Endothelial cell of umbilical vein (primary cell): ENCODE measurements at regions not wholly inside any gene's neighbourhood (a gene's known extent, or its start where the extent isn't known, plus 50 kb on each side); places are given as distances from the start of the nearest gene placed in this dataset.

Source experiments
- BruUV-seq: library from RNA; stranded (reverse); fragments of 400-500 nt; replicated peaks from 2 replicates; lab custom pipeline; 2021; lab: Mats Ljungman, UMichigan
- CTCF ChIA-PET: fragments of 300-600, 350-600 bp; sonication (Branson Sonifier 250); formaldehyde crosslinking; loops from one replicate; lab custom pipeline; 2021; ENCODE audit warnings: antibody characterized with exemption, inconsistent platforms; lab: Charles Lee
- POLR2A ChIA-PET: fragments of 300-600, 350-600 bp; sonication (Branson Sonifier 250); formaldehyde crosslinking; loops from one replicate; lab custom pipeline; 2021; ENCODE audit warnings: antibody characterized with exemption, inconsistent platforms; lab: Charles Lee
- DNase-seq: peaks from one replicate; pipeline ENCODE4 v3.0.0-alpha.2; 2011; ENCODE audit warnings: low read depth, low spot score
- FAIRE-seq: peaks from 2 replicates; lab custom pipeline; 2011; peaks lifted over from hg19 to GRCh38; lab: Jason Lieb, UNC
- H2AFZ ChIP-seq: 2 replicates; pipeline ENCODE4 v1.6.0; 2012; ENCODE audit warnings: low read depth, low read length, control low read depth, inconsistent platforms
- H3K27ac ChIP-seq: 2 replicates; pipeline ENCODE4 v1.5.1; 2011; ENCODE audit warnings: low read depth, mild to moderate bottlenecking, control low read depth, low read length, moderate library complexity; ENCODE audit not compliant: insufficient read depth
- H3K27me3 ChIP-seq, 2 experiments: 2 replicates each; pipeline versions ENCODE4 v1.6.0 to v1.6.1; 2011; ENCODE audit warnings: low read length in 2 of 2, mixed read lengths in 1 of 2; ENCODE audit not compliant: control insufficient read depth in 2 of 2, insufficient read depth in 2 of 2
- H3K36me3 ChIP-seq, 2 experiments: 2 replicates in 1 of 2; 3 replicates in 1 of 2; pipeline ENCODE4 v1.5.1; 2011; ENCODE audit warnings: low read length in 2 of 2, mild to moderate bottlenecking in 1 of 2, moderate library complexity in 1 of 2; ENCODE audit not compliant: control insufficient read depth in 2 of 2, insufficient read depth in 2 of 2; ENCODE audit errors: extremely low read depth in 1 of 2
- H3K4me1 ChIP-seq: 3 replicates; pipeline ENCODE4 v1.5.1; 2011; ENCODE audit warnings: mild to moderate bottlenecking, low read length; ENCODE audit not compliant: control insufficient read depth, insufficient read depth; ENCODE audit errors: extremely low read depth
- H3K4me2 ChIP-seq: 2 replicates; pipeline ENCODE4 v1.6.1; 2011; ENCODE audit warnings: low read length, control low read depth, mixed read lengths; ENCODE audit not compliant: insufficient read depth
- H3K4me3 ChIP-seq, 3 experiments: fragments of 200-600 bp in 1 of 3; sonication (generic), shearing (Covaris generic) in 1 of 3; replicated peaks in 1 of 3; 2 replicates each; pipeline ENCODE4 v1.5.1; 2011 to 2016; ENCODE audit warnings: control low read depth in 3 of 3, low read length in 3 of 3, mild to moderate bottlenecking in 2 of 3, inconsistent platforms in 1 of 3, low read depth in 1 of 3, moderate library complexity in 1 of 3; ENCODE audit not compliant: insufficient read depth in 1 of 3
- H3K79me2 ChIP-seq: 2 replicates; pipeline ENCODE4 v1.6.0; 2012; ENCODE audit warnings: low read length, inconsistent platforms; ENCODE audit not compliant: control insufficient read depth, insufficient read depth
- H3K9ac ChIP-seq: replicated peaks from 2 replicates; pipeline ENCODE3; 2011; ENCODE audit warnings: low read length, control low read depth; ENCODE audit not compliant: insufficient read depth; ENCODE audit errors: extremely low read depth
- H3K9me1 ChIP-seq: replicated peaks from 3 replicates; pipeline ENCODE4 v1.6.0; 2011; ENCODE audit warnings: mild to moderate bottlenecking, low read length; ENCODE audit not compliant: control insufficient read depth, insufficient read depth; ENCODE audit errors: extremely low read depth
- H3K9me3 ChIP-seq: replicated peaks from 2 replicates; pipeline ENCODE4 v1.5.1; 2012; ENCODE audit warnings: low read length, inconsistent platforms; ENCODE audit not compliant: control insufficient read depth, insufficient read depth
- H4K20me1 ChIP-seq: replicated peaks from 2 replicates; pipeline ENCODE3; 2011; ENCODE audit warnings: mild to moderate bottlenecking, low read length; ENCODE audit not compliant: control insufficient read depth, insufficient read depth; ENCODE audit errors: extremely low read depth
- EZH2 ChIP-seq: IDR thresholded peaks from 2 replicates; pipeline ENCODE4 v1.6.1; 2012; ENCODE audit warnings: borderline replicate concordance, low read depth, mild to moderate bottlenecking, moderate library complexity, low read length, inconsistent platforms; ENCODE audit not compliant: severe bottlenecking
- FOS ChIP-seq: IDR thresholded peaks from 2 replicates; pipeline ENCODE4 v1.6.1; 2011; ENCODE audit warnings: mild to moderate bottlenecking, low read length, moderate library complexity, borderline replicate concordance; ENCODE audit not compliant: insufficient read depth
- JUN ChIP-seq: IDR thresholded peaks from 2 replicates; pipeline ENCODE4 v1.6.1; 2011; ENCODE audit warnings: borderline replicate concordance, low read depth; ENCODE audit not compliant: insufficient read length, insufficient read depth
- POLR2A ChIP-seq: IDR thresholded peaks from 2 replicates; pipeline ENCODE4 v1.6.1; 2012; ENCODE audit warnings: low read depth, mild to moderate bottlenecking, control low read depth, low read length
- POLR2AphosphoS5 ChIP-seq: IDR thresholded peaks from 2 replicates; pipeline ENCODE4 v1.6.1; 2012; ENCODE audit warnings: low read depth, mild to moderate bottlenecking, control low read depth, low read length, moderate library complexity; ENCODE audit not compliant: insufficient read depth
- dilution Hi-C: fragments of 300-500 bp; cut with MboI; formaldehyde crosslinking; loops from one replicate; pipeline ENCODE4 v1.15.0; 2019; ENCODE audit warnings: low sequenced_read_pairs; ENCODE audit not compliant: extremely low pct_ligation_motif_present
- intact Hi-C: fragments of 100-400 bp; cut with micrococcal nuclease; formaldehyde crosslinking; loops from one replicate; pipeline ENCODE4 v1.10.0; 2022

DNA sequence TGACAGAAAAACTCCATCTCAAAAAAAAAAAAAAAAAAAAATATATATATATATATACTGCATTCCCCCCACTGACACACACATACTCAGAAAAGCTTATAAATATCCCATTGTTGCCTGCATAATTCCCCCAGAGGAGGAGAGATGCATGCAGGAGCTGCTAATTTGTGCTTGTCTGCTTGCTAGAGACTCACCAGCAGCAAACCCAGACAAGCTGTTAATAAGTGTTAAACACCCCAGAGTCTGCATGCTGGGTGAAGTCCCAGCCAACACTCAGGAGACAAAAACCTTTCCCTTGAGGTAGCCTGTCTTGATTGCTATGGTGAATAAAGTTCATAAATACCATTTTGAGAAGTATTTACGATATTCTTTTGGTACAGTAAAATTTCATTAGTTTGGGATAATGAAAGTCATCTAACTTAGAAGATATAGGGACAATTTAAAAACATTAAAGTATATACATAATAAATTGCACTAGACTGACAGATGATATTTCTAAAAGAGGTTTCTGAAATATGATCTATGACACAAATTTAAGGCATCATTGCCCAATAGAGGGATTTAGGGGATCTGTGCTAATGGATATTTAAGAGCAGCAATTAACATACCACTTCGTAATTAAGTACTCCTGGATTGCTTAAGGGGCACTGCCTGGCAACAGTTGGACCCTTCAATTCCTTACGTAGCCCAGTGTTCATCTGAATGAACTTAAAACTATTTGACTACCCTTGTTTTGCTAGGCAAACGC lies 400.0 kb upstream of the C2CD4B start:
- Histone ChIP-seq H3K9me3 (no peaks in the 10 kb centered on the region), H3K4me2 (no peak overlapping the region), H3K9ac (no peak overlapping the region), H3K27ac (no peak overlapping the region), H3K27me3 (peaks cover 0 to 6% of the 10 kb centered on the region in 2 experiments), H3K9me1 (no peaks in the 10 kb centered on the region), H3K79me2 (no peaks in the 10 kb centered on the region), H3K36me3 (no peaks in the 10 kb centered on the region), H2AFZ (no peak overlapping the region), H3K4me1 (no peaks in the 10 kb centered on the region), H3K4me3 (no peak overlapping the region), H4K20me1 (no peaks in the 10 kb centered on the region)
- FAIRE-seq (no peak), DNase-seq (no peak)
- TF ChIP-seq EZH2: no peak
- dilution Hi-C loops (no loop called here), intact Hi-C loops (no loop called here)
- ChIA-PET CTCF (interaction anchor here (1.3 to 1.4 kb wide), 2 partner anchors 12 to 14 kb away, joined by 3 to 5 read pairs; no protein-coding TSS in a partner anchor), POLR2A (no interaction called here)
- no TSS peak for BruUV-seq

DNA sequence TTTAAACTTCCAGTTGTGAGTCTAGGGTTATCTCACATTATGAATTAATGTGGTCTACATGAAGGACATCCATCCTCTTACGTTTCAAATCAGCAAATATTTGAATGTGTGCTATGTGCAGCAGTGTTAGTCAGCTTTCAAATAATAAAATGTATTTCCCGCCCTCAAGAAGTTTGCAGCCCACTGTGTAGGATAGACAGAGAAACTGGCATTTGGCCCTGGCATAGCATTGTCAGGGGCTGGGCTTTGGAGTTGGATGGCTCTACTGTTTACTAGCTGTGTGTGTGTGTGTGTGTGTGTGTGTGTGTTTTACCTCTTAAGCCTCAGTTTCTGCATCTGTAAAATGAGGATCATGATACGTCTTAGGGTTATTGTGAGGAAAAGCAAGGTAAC lies 400.5 kb upstream of the C2CD4B start:
- no peaks in the 10 kb centered on the region for H4K20me1 ChIP-seq
- no peak overlapping the region for H3K9ac ChIP-seq
- dilution Hi-C loops (no loop called here), intact Hi-C loops (no loop called here)
- no peak overlapping the region for H3K27ac ChIP-seq
- H3K4me2 ChIP-seq: no peak overlapping the region
- DNase-seq (no peak), FAIRE-seq (no peak)
- TF ChIP-seq POLR2A (no peak), POLR2AphosphoS5 (no peak), FOS (no peak), JUN (no peak)
- no TSS peak for BruUV-seq
- ChIA-PET POLR2A (no interaction called here), CTCF (interaction anchor here (1.4 kb wide), 1 partner anchor 11 kb away, joined by 3 read pairs; no protein-coding TSS in a partner anchor)
- no peak overlapping the region for H2AFZ ChIP-seq
- H3K36me3 ChIP-seq: no peaks in the 10 kb centered on the region
- no peaks in the 10 kb centered on the region for H3K9me3 ChIP-seq
- no peaks in the 10 kb centered on the region for H3K9me1 ChIP-seq
- no peak overlapping the region for H3K4me3 ChIP-seq
- H3K79me2 ChIP-seq: no peaks in the 10 kb centered on the region
- peaks cover 0 to 6% of the 10 kb centered on the region in 2 experiments for H3K27me3 ChIP-seq
- H3K4me1 ChIP-seq: no peaks in the 10 kb centered on the region
